HG02588 (cell line): ENCODE measurements at regions not wholly inside any gene's neighbourhood (a gene's known extent, or its start where the extent isn't known, plus 50 kb on each side); places are given as distances from the start of the nearest gene placed in this dataset.
A peak's percentile ranks its signal among the peaks of the same experiment; 100 is the strongest.
"Not testable (repeated sequence)": the region's sequence is repeated elsewhere in the genome, so short reads cannot be mapped to it uniquely, and the experiment has no call there.

ENCODE experiments used
- ATAC-seq: cut with Tn5 transposase; IDR thresholded peaks from one replicate; pipeline ENCODE4 v1.9.1; 2021; ENCODE audit warnings: mild to moderate bottlenecking, moderate library complexity; ENCODE audit not compliant: unreplicated experiment

- not testable (repeated sequence) for ATAC-seq
Measured at GRCh38 chr18:14215952-14216351, 83.7 kb upstream of the ZNF519 start.

GRCh38 chr18:14203424-14203823 lies 71.2 kb upstream of the ZNF519 start:
- not testable (repeated sequence) for ATAC-seq

DNA sequence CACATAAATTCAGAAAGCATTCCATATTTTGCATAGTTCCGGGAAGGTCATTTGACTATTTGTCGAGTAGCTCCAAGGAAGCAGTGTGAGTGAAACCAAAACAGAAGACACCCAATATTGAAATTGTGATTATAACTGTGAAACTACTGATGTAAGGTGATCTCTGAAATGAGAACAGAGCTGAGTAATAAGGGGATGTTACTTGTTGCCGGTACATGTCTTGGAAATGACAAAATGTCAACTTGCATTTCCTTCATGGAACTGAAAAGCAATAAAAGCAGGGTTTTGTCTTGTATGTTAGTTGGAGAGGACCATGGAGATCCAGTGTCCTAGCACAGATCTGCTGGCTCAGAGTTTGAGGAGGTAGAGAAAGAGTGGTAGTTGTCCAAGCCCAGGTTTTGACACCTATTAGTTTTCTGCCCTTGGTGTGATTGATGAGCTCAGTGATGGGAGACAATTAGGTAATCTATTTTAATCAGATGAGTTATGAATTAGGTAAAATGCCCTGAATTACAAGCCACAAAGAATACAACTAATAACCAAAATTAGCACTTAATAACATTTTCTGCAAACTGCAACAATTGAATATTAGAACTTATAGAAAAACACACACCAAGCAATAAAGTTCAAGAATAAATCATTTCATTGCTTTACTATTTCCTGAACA lies 58.7 kb upstream of the ZNF519 start:
- peak; percentile 96 for ATAC-seq

DNA sequence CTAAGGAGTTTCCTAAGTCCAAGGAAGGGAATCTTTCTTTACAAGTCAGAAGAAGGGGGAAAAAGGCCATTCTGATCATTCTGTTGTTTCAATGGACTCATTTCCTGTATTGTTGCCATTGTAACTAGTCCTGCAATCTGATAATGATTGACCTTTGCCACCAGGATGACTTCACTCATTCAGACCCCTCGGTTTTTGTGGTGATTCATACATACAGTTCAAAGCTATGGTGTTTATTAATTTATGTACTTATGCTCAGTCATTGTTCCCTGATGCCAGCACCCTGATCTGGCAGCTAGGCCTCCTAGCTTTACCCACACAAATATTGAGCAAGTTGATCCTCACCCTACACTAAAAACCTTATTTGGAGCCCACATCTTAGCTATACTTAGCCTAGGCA lies 57.6 kb upstream of the ZNF519 start:
- no peak for ATAC-seq

DNA sequence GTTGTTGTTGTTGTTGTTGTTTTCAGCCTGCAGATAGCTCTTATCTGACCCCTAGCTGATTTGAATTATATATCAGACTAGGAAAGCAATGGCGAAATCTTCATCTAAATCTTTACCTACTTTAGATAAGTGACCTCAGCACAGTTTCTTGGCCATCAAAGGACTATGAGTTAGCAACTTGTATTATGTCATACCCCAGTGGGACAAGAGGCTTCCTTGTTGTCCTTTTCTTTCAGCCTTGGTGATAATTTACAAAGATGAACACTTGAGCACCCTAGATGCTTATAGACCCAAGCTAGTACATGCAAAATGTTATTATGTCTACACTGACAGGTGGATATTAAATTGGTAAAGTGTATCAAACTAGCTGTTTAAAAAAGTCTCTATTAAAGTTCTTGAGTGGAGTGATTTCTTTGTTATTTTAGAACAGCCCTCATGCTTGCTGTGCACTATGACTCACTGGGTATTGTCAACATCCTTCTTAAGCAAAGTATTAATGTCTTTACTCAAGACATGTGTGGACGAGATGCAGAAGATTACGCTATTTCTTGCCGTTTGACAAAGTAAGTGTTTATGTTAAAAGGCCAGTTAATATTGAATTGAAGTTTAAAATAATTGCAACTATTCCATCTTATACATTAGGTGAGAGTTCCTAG lies 56.6 kb upstream of the ZNF519 start:
- ATAC-seq, result not testable (repeated sequence)
